Esophagus squamous epithelium (tissue), 4 donors: ENCODE measurements at regions not wholly inside any gene's neighbourhood (a gene's known extent, or its start where the extent isn't known, plus 50 kb on each side); places are given as distances from the start of the nearest gene placed in this dataset.

Experiments used
- CTCF ChIP-seq, 6 experiments: fragments of 450-650 bp in 4 of 6; fragments of 200-600 bp in 2 of 6; sonication (generic) in 2 of 6; IDR thresholded peaks; one replicate each; pipeline ENCODE4 v1.5.1; 2016 to 2019; ENCODE audit warnings: antibody characterized with exemption in 6 of 6, mild to moderate bottlenecking in 4 of 6, moderate library complexity in 4 of 6
- POLR2A ChIP-seq, 4 donors: fragments of 450-650 bp; IDR thresholded peaks; one replicate each; pipeline ENCODE4 v1.6.1; 2017; ENCODE audit warnings: antibody characterized with exemption in 4 of 4, mild to moderate bottlenecking in 4 of 4, moderate library complexity in 3 of 4

GRCh38 chr2:104584393-104584792 is 269.5 kb upstream of the POU3F3 start:
- TF ChIP-seq CTCF (IDR thresholded peaks at IDR 0.05), result no peak
- TF ChIP-seq POLR2A (IDR thresholded peaks at IDR 0.05), result no peak
